Body of pancreas (tissue), 4 donors: ENCODE measurements at regions not wholly inside any gene's neighbourhood (a gene's known extent, or its start where the extent isn't known, plus 50 kb on each side); places are given as distances from the start of the nearest gene placed in this dataset.

ENCODE experiments used
- CTCF ChIP-seq, 7 experiments: fragments of 450-650 bp in 4 of 7; fragments of 200-600 bp in 3 of 7; sonication (generic) in 3 of 7; IDR thresholded peaks; one replicate each; pipeline ENCODE4 v1.5.1; 2016 to 2019; ENCODE audit warnings: antibody characterized with exemption in 7 of 7
- POLR2A ChIP-seq, 3 donors: fragments of 450-650 bp; IDR thresholded peaks; one replicate each; pipeline ENCODE4 v1.6.1; 2016; ENCODE audit warnings: antibody characterized with exemption in 3 of 3, mild to moderate bottlenecking in 2 of 3

- no peak for TF ChIP-seq CTCF (IDR thresholded peaks at IDR 0.05)
- TF ChIP-seq POLR2A (IDR thresholded peaks at IDR 0.05) = no peak
These were observed 130.1 kb upstream of the DST start for GRCh38 chr6:56772737-56773184.
